Esophagus squamous epithelium (tissue), 4 donors: ENCODE measurements at regions not wholly inside any gene's neighbourhood (a gene's known extent, or its start where the extent isn't known, plus 50 kb on each side); places are given as distances from the start of the nearest gene placed in this dataset.

Experiments used
- CTCF ChIP-seq, 6 experiments: fragments of 450-650 bp in 4 of 6; fragments of 200-600 bp in 2 of 6; sonication (generic) in 2 of 6; IDR thresholded peaks; one replicate each; pipeline ENCODE4 v1.5.1; 2016 to 2019; ENCODE audit warnings: antibody characterized with exemption in 6 of 6, mild to moderate bottlenecking in 4 of 6, moderate library complexity in 4 of 6
- POLR2A ChIP-seq, 4 donors: fragments of 450-650 bp; IDR thresholded peaks; one replicate each; pipeline ENCODE4 v1.6.1; 2017; ENCODE audit warnings: antibody characterized with exemption in 4 of 4, mild to moderate bottlenecking in 4 of 4, moderate library complexity in 3 of 4

GRCh38 chr2:239610457-239611221 is 209.8 kb upstream of the HDAC4 start:
- TF ChIP-seq CTCF (IDR thresholded peaks at IDR 0.05): no peak
- no peak for TF ChIP-seq POLR2A (IDR thresholded peaks at IDR 0.05)
